ENCODE measurements at regions not wholly inside any gene's neighbourhood (a gene's known extent, or its start where the extent isn't known, plus 50 kb on each side); places are given as distances from the start of the nearest gene placed in this dataset.

DNA sequence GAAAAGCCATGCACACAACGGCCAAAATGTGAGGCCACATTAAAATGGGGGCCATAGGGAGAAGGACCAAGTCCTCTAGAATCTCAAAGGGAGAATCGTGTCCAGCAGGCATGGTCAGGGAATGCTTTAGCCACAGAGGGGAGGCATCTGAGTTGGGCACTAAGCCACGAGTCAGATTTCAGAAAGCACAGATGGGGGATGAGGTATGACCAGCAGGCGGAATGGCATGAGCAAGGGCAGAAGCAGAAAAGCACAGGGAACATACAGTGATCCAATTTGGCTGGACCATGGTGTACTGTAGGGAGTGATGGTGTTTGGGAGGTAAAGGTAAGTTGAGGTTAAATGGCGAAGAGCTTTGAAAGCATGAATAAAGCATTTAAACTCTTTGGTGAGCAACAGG lies 214.6 kb downstream of the TLE1 start:
- H3K27me3 ChIP-seq (ENCODE audit: low read length) = no peaks in the 10 kb centered on the region

DNA sequence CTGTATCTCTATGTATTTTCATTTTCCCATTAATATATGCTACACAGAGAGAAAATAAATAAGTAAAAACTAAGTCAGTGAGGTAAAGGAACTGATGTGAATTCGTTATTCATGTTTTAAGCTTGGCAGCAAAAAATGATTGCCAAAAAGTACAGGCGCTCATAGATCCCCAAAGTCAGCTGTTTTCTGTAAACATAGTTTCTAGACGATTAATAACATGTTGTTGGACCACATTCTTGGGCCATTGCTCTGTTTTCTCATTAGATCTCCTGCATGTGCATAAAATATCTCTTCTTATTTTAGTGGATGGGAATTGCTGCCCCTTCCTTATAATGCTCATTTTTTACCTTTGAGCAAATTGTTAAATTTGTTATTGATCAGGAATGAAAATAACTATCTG lies 215.2 kb downstream of the TLE1 start:
- Histone ChIP-seq H3K79me2 (ENCODE audit: insufficient read depth, low read length) (no peaks in the 10 kb centered on the region), H3K9ac (ENCODE audit: low read length) (no peak overlapping the region), H3K27me3 (ENCODE audit: low read length) (no peaks in the 10 kb centered on the region), H4K20me1 (ENCODE audit: low read depth, low read length) (no peaks in the 10 kb centered on the region), H3K9me3 (ENCODE audit: insufficient read depth, low read length) (no peaks in the 10 kb centered on the region), H3K9me2 (replicated peaks; ENCODE audit: insufficient read depth, low read length) (no peaks in the 10 kb centered on the region), H3F3A (ENCODE audit: insufficient read depth) (no peaks in the 10 kb centered on the region), H2AFZ (ENCODE audit: low read depth, low read length, severe bottlenecking) (no peak overlapping the region), H3K27ac (ENCODE audit: low read depth, low read length) (no peak overlapping the region), H3K4me3 (ENCODE audit: insufficient read depth, low read length, poor library complexity, severe bottlenecking) (no peak overlapping the region), H3K4me2 (ENCODE audit: low read depth, low read length, poor library complexity, severe bottlenecking) (no peak overlapping the region), H3K36me3 (ENCODE audit: low read length) (no peaks in the 10 kb centered on the region)
- no peak for TF ChIP-seq EZH2phosphoT487 (conservative IDR thresholded peaks at IDR 0.05; ENCODE audit: low read length)
- TF ChIP-seq, protein P1, sequence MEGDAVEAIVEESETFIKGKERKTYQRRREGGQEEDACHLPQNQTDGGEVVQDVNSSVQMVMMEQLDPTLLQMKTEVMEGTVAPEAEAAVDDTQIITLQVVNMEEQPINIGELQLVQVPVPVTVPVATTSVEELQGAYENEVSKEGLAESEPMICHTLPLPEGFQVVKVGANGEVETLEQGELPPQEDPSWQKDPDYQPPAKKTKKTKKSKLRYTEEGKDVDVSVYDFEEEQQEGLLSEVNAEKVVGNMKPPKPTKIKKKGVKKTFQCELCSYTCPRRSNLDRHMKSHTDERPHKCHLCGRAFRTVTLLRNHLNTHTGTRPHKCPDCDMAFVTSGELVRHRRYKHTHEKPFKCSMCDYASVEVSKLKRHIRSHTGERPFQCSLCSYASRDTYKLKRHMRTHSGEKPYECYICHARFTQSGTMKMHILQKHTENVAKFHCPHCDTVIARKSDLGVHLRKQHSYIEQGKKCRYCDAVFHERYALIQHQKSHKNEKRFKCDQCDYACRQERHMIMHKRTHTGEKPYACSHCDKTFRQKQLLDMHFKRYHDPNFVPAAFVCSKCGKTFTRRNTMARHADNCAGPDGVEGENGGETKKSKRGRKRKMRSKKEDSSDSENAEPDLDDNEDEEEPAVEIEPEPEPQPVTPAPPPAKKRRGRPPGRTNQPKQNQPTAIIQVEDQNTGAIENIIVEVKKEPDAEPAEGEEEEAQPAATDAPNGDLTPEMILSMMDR (IDR thresholded peaks at IDR 0.05; ENCODE audit: insufficient read depth, low read length, poor library complexity, severe bottlenecking) = no peak

More for the DNA sequence above, 214.6 kb downstream of the TLE1 start:
- no peak overlapping the region for H3K4me3 ChIP-seq (ENCODE audit: insufficient read depth, low read length, poor library complexity, severe bottlenecking)
- no peak overlapping the region for H2AFZ ChIP-seq (ENCODE audit: low read depth, low read length, severe bottlenecking)
- no peak overlapping the region for H3K9ac ChIP-seq (ENCODE audit: low read length)
- TF ChIP-seq EZH2phosphoT487 (conservative IDR thresholded peaks at IDR 0.05; ENCODE audit: low read length) = no peak
- TF ChIP-seq, protein P1 (IDR thresholded peaks at IDR 0.05; ENCODE audit: insufficient read depth, low read length, poor library complexity, severe bottlenecking) = no peak
- no peak overlapping the region for H3K27ac ChIP-seq (ENCODE audit: low read depth, low read length)
- no peaks in the 10 kb centered on the region for H3K79me2 ChIP-seq (ENCODE audit: insufficient read depth, low read length)
- no peak overlapping the region for H3K4me2 ChIP-seq (ENCODE audit: low read depth, low read length, poor library complexity, severe bottlenecking)
- no peaks in the 10 kb centered on the region for H3K9me3 ChIP-seq (ENCODE audit: insufficient read depth, low read length)
- H3K36me3 ChIP-seq (ENCODE audit: low read length) = no peaks in the 10 kb centered on the region
- no peaks in the 10 kb centered on the region for H4K20me1 ChIP-seq (ENCODE audit: low read depth, low read length)
- no peaks in the 10 kb centered on the region for H3K9me2 ChIP-seq (replicated peaks; ENCODE audit: insufficient read depth, low read length)
- H3F3A ChIP-seq (ENCODE audit: insufficient read depth) = no peaks in the 10 kb centered on the region

DNA sequence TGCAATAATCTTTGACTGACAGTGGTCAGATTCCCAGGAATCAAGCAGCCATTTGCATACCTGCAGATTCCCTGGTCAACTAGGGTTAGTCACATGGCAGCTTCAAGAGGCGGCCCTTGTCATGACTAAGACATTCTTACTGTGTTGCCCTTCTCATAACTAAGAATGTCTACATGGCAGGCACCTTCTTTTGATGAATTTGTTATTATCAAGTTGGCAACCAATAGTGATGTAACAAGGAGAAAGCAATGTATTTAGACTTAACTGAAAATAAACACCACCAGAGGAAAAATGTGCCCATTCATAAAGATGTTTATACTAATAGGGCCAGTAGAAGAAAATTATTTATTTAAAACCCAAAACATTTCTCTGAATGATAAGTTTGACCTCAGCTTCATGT lies 215.6 kb downstream of the TLE1 start:
- H3K4me3 ChIP-seq (ENCODE audit: insufficient read depth, low read length, poor library complexity, severe bottlenecking) = no peak overlapping the region
- no peaks in the 10 kb centered on the region for H3K9me3 ChIP-seq (ENCODE audit: insufficient read depth, low read length)
- no peaks in the 10 kb centered on the region for H3K9me2 ChIP-seq (replicated peaks; ENCODE audit: insufficient read depth, low read length)
- no peak overlapping the region for H3K27ac ChIP-seq (ENCODE audit: low read depth, low read length)
- no peak overlapping the region for H3K4me2 ChIP-seq (ENCODE audit: low read depth, low read length, poor library complexity, severe bottlenecking)
- no peaks in the 10 kb centered on the region for H3K36me3 ChIP-seq (ENCODE audit: low read length)
- H2AFZ ChIP-seq (ENCODE audit: low read depth, low read length, severe bottlenecking) = no peak overlapping the region
- H3K27me3 ChIP-seq (ENCODE audit: low read length) = no peaks in the 10 kb centered on the region
- H3K79me2 ChIP-seq (ENCODE audit: insufficient read depth, low read length) = no peaks in the 10 kb centered on the region
- no peaks in the 10 kb centered on the region for H4K20me1 ChIP-seq (ENCODE audit: low read depth, low read length)
- TF ChIP-seq EZH2phosphoT487 (conservative IDR thresholded peaks at IDR 0.05; ENCODE audit: low read length) = no peak
- no peaks in the 10 kb centered on the region for H3F3A ChIP-seq (ENCODE audit: insufficient read depth)
- H3K9ac ChIP-seq (ENCODE audit: low read length) = no peak overlapping the region

DNA sequence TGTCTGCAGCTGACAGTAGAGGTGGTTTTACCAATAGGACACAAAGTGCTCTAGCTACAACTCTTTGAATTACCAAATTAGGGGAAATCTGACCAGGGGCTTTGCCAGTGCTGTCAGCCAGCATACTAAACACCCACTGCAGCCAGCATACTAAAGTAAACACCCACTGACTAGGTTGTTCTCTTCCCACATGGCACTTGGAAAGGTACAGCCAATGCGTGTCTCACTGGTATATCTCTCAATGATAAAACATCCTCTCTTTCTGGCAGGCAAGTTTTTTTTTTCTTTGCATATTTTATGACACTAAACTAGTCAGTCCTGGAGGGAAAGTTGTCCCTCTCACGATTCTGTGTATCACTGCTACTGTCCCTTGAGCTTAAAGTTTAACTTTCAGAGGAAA lies 216.1 kb downstream of the TLE1 start:
- H3K9me2 ChIP-seq (replicated peaks; ENCODE audit: insufficient read depth, low read length) = no peaks in the 10 kb centered on the region
- no peaks in the 10 kb centered on the region for H3F3A ChIP-seq (ENCODE audit: insufficient read depth)
- TF ChIP-seq EZH2phosphoT487 (conservative IDR thresholded peaks at IDR 0.05; ENCODE audit: low read length) = no peak
- TF ChIP-seq, protein P1 (IDR thresholded peaks at IDR 0.05; ENCODE audit: insufficient read depth, low read length, poor library complexity, severe bottlenecking) = no peak
- H3K9ac ChIP-seq (ENCODE audit: low read length) = no peak overlapping the region
- H3K4me2 ChIP-seq (ENCODE audit: low read depth, low read length, poor library complexity, severe bottlenecking) = no peak overlapping the region
- H3K79me2 ChIP-seq (ENCODE audit: insufficient read depth, low read length) = no peaks in the 10 kb centered on the region
- no peaks in the 10 kb centered on the region for H3K9me3 ChIP-seq (ENCODE audit: insufficient read depth, low read length)
- H3K4me3 ChIP-seq (ENCODE audit: insufficient read depth, low read length, poor library complexity, severe bottlenecking) = no peak overlapping the region
- H3K27ac ChIP-seq (ENCODE audit: low read depth, low read length) = no peak overlapping the region
- no peaks in the 10 kb centered on the region for H3K36me3 ChIP-seq (ENCODE audit: low read length)
- H4K20me1 ChIP-seq (ENCODE audit: low read depth, low read length) = no peaks in the 10 kb centered on the region
- H3K27me3 ChIP-seq (ENCODE audit: low read length) = no peaks in the 10 kb centered on the region
- no peak overlapping the region for H2AFZ ChIP-seq (ENCODE audit: low read depth, low read length, severe bottlenecking)
